Memory B cell (primary cell): ENCODE measurements at regions not wholly inside any gene's neighbourhood (a gene's known extent, or its start where the extent isn't known, plus 50 kb on each side); places are given as distances from the start of the nearest gene placed in this dataset.

Experiments used
- ATAC-seq: fragments of 150-1000 bp; cut with Tn5 transposase; 2 replicates; pipeline ENCODE4 v1.10.0; 2021; ENCODE audit warnings: low read depth, mild to moderate bottlenecking, moderate library complexity
- DNase-seq, 2 donors: peaks; one replicate each; pipeline ENCODE4 v3.0.0; 2022; ENCODE audit warnings: low spot score in 2 of 2
- H3K27ac Mint-ChIP-seq: one replicate; pipeline ENCODE4 v1.8.0; 2022; ENCODE audit warnings: mild to moderate bottlenecking, moderate library complexity, mixed read lengths
- H3K27me3 Mint-ChIP-seq: one replicate; pipeline ENCODE4 v1.8.0; 2022; ENCODE audit warnings: mixed read lengths
- H3K36me3 Mint-ChIP-seq: one replicate; pipeline ENCODE4 v1.8.0; 2022; ENCODE audit warnings: mild to moderate bottlenecking, mixed read lengths
- H3K4me1 Mint-ChIP-seq: one replicate; pipeline ENCODE4 v1.8.0; 2022; ENCODE audit warnings: mixed read lengths
- H3K4me3 Mint-ChIP-seq: one replicate; pipeline ENCODE4 v1.8.0; 2022; ENCODE audit warnings: mild to moderate bottlenecking, moderate library complexity, mixed read lengths
- H3K9me3 Mint-ChIP-seq: one replicate; pipeline ENCODE4 v1.8.0; 2022; ENCODE audit warnings: mixed read lengths

DNA sequence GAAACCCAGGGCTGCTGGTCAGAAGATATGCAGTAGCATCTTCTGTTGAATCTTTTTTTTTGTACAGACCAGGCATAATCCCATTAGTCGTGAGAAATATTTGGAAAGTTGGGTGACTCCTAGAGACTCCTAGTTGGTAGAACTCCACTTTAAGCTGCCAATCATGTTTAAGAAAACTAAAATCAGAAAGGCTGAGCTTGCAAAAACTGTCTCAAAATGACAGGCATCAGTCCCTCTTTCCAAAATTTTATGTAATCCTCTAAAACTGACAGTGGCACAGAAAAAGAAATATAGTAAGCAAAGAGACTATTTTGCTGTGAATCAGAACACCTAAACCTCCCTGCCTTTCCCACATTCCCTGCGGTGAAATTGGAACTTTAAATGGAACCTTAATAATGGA lies 568.5 kb downstream of the CCSER2 start:
- no peak for DNase-seq
- Mint-ChIP-seq H3K4me3 (no peak overlapping the region), H3K36me3 (no peaks in the 10 kb centered on the region), H3K4me1 (no peaks in the 10 kb centered on the region), H3K9me3 (peaks cover 1% of the 10 kb centered on the region), H3K27ac (no peak overlapping the region), H3K27me3 (peaks cover 2% of the 10 kb centered on the region)
- no peak for ATAC-seq

DNA sequence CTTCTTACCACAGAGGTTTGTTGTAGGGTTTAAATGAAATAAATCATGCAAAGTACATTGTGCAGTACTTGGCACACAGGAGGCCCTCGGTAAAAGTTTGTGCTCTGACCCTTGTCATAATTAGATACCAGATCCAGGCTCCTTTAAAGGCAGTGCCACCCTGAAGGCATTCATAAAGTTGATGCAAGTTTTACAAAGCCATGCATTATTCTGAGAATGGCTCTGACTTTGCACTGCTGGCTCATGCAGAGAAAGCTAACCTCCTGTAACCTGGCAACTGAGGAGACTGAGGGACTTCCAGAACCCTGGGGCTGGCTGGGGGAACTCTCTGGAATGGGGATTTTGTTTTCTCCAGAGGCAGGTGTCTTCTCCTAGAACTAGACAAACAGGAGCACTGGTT lies 570.9 kb downstream of the CCSER2 start:
- Mint-ChIP-seq H3K27me3 (peaks cover 2% of the 10 kb centered on the region), H3K4me1 (no peaks in the 10 kb centered on the region), H3K4me3 (no peak overlapping the region), H3K9me3 (no peaks in the 10 kb centered on the region), H3K27ac (no peak overlapping the region), H3K36me3 (no peaks in the 10 kb centered on the region)
- no peak for ATAC-seq
- DNase-seq: no peak

- ATAC-seq: no peak
- Mint-ChIP-seq H3K4me1 (no peaks in the 10 kb centered on the region), H3K4me3 (no peak overlapping the region), H3K9me3 (no peaks in the 10 kb centered on the region), H3K27me3 (peaks cover 2% of the 10 kb centered on the region), H3K27ac (no peak overlapping the region), H3K36me3 (no peaks in the 10 kb centered on the region)
- DNase-seq: no peak
These were observed 571.8 kb downstream of the CCSER2 start for GRCh38 chr10:84900141-84900540.

DNA sequence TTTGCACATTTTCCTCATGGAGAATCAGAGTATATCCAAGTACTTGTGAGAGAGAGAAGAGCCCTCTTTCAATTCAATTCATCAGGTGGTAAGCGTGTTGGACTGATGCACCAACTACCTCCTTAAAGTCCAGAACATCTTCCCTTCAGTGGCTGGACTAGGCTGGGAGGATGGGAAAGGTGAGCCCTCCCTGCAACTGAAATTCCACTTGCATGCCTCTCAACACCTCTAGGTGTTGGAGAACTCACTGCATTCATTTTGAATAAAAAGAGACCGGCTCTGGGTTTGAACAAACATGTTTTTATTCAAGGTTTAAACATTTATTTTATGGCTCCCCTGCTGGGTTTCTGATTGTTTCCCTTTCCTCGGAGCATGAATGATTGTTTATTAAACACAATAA lies 573.5 kb downstream of the CCSER2 start:
- ATAC-seq: no peak
- H3K9me3 Mint-ChIP-seq: no peaks in the 10 kb centered on the region
- no peaks in the 10 kb centered on the region for H3K4me1 Mint-ChIP-seq

DNA sequence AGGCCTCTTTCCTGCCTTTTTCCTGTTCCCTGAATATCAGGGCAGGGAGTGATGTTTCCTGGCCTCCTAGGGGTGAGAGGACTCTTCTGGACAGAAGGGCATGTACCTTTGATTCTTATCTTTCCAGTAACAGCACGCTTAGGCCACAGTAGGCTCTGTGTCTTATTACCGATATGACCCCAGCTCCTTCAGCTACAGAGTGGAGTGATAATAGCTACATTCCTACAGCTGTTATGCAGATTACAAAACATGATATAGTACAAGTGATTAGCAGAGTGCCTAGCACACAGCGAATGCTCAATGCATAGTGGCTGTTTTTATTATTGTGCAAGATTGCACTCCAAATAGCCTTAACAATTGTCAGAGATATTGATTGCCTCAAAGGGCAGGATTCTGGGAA lies 574.2 kb downstream of the CCSER2 start:
- H3K4me3 Mint-ChIP-seq: no peak overlapping the region
- ATAC-seq: no peak
- no peak for DNase-seq
- no peaks in the 10 kb centered on the region for H3K36me3 Mint-ChIP-seq
- no peaks in the 10 kb centered on the region for H3K4me1 Mint-ChIP-seq
- H3K27ac Mint-ChIP-seq: no peak overlapping the region
- peaks cover 3% of the 10 kb centered on the region for H3K27me3 Mint-ChIP-seq
- no peaks in the 10 kb centered on the region for H3K9me3 Mint-ChIP-seq

More for the DNA sequence above, 573.5 kb downstream of the CCSER2 start:
- H3K36me3 Mint-ChIP-seq: no peaks in the 10 kb centered on the region
- H3K27ac Mint-ChIP-seq: no peak overlapping the region
- H3K4me3 Mint-ChIP-seq: no peak overlapping the region
- DNase-seq: no peak
- peaks cover 3% of the 10 kb centered on the region for H3K27me3 Mint-ChIP-seq

DNA sequence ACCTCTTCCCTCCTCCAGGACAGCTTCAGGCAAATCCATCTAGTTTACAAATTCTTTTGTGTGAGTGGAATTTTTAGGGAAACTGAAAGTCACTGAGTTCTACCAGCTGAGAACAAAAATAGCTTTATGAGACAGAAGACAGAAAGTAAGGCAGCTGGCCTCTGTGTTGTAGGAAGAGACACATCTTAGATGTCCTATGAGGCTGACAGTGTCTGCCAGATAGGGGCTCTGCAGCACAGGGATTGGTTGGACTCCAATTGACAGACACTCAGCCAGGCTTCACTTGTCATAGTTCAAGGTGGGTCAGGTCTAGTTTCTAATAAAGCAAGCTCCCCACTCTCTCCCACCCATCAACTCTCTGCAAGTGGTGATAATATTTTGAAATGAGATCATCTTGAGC lies 574.9 kb downstream of the CCSER2 start:
- DNase-seq (no peak), ATAC-seq (no peak)
- Mint-ChIP-seq H3K27ac (no peak overlapping the region), H3K27me3 (peaks cover 2% of the 10 kb centered on the region), H3K9me3 (no peaks in the 10 kb centered on the region), H3K4me1 (no peaks in the 10 kb centered on the region), H3K36me3 (no peaks in the 10 kb centered on the region), H3K4me3 (no peak overlapping the region)

GRCh38 chr10:84907461-84908009 lies 579.1 kb downstream of the CCSER2 start:
- Mint-ChIP-seq H3K4me3 (no peak overlapping the region), H3K9me3 (no peaks in the 10 kb centered on the region), H3K4me1 (no peaks in the 10 kb centered on the region), H3K27me3 (peaks cover 2% of the 10 kb centered on the region), H3K36me3 (no peaks in the 10 kb centered on the region), H3K27ac (no peak overlapping the region)
- DNase-seq (no peak), ATAC-seq (no peak)

- no peaks in the 10 kb centered on the region for H3K4me1 Mint-ChIP-seq
- H3K27me3 Mint-ChIP-seq: peaks cover 2% of the 10 kb centered on the region
- H3K9me3 Mint-ChIP-seq: no peaks in the 10 kb centered on the region
- H3K4me3 Mint-ChIP-seq: no peak overlapping the region
- H3K36me3 Mint-ChIP-seq: no peaks in the 10 kb centered on the region
- H3K27ac Mint-ChIP-seq: no peak overlapping the region
- ATAC-seq (no peak), DNase-seq (no peak)
These were observed 580.1 kb downstream of the CCSER2 start for GRCh38 chr10:84908491-84908890.

DNA sequence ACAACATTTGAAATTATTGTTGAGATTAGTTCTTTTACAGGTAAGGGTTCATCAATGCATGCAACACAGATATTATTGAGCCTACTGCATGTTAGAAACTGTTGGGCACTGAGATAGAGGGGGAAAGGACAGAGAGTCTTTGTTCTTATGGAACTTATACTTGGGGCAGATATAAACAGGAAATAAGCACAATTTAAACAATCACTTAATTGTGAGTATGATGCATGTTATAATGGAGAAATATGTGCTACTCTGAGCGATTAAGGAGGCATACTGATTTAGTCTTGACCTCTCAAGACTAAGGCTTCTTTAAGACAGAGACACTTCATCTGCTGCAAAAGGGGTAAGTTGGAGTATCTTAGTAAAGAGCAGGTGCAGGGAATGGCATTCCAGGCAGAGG lies 593.3 kb downstream of the CCSER2 start:
- ATAC-seq (no peak), DNase-seq (no peak)
- H3K36me3 Mint-ChIP-seq: no peaks in the 10 kb centered on the region
- H3K27ac Mint-ChIP-seq: no peak overlapping the region
- H3K27me3 Mint-ChIP-seq: peaks cover 1% of the 10 kb centered on the region
- no peak overlapping the region for H3K4me3 Mint-ChIP-seq
- H3K9me3 Mint-ChIP-seq: peaks cover 5% of the 10 kb centered on the region
- no peaks in the 10 kb centered on the region for H3K4me1 Mint-ChIP-seq

- no peak overlapping the region for H3K27ac Mint-ChIP-seq
- no peaks in the 10 kb centered on the region for H3K27me3 Mint-ChIP-seq
- no peaks in the 10 kb centered on the region for H3K36me3 Mint-ChIP-seq
- H3K4me1 Mint-ChIP-seq: no peaks in the 10 kb centered on the region
- peaks cover 2% of the 10 kb centered on the region for H3K9me3 Mint-ChIP-seq
- H3K4me3 Mint-ChIP-seq: no peak overlapping the region
- no peak for DNase-seq
- no peak for ATAC-seq
These were observed 595.7 kb downstream of the CCSER2 start for GRCh38 chr10:84924131-84924530.

DNA sequence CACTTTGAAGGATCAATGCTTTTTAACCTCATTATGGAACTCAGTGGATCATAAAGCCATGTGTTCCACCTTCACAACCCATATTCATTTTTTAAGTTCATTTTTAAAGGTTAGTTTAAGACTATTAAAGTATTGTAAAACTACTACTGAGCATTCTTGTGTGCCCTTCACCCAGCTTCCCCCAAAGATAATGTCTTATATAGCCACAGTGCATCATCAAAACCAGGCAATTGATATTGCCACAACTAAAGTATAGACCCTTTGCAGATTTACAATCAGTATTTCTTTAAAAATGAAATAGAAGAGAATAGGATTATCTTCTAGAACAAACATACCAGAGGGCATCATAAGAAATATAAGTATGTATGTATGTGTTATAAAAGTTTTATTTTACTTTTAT lies 597.1 kb downstream of the CCSER2 start:
- no peaks in the 10 kb centered on the region for H3K4me1 Mint-ChIP-seq

GRCh38 chr10:84933402-84933801 lies 605.0 kb downstream of the CCSER2 start:
- H3K4me1 Mint-ChIP-seq: no peaks in the 10 kb centered on the region
- H3K9me3 Mint-ChIP-seq: peaks cover 4% of the 10 kb centered on the region
- no peak for ATAC-seq
- H3K36me3 Mint-ChIP-seq: no peaks in the 10 kb centered on the region
- no peak for DNase-seq
- no peaks in the 10 kb centered on the region for H3K27me3 Mint-ChIP-seq
- no peak overlapping the region for H3K4me3 Mint-ChIP-seq
- no peak overlapping the region for H3K27ac Mint-ChIP-seq

More for the DNA sequence above, 597.1 kb downstream of the CCSER2 start:
- no peak overlapping the region for H3K27ac Mint-ChIP-seq
- ATAC-seq (no peak), DNase-seq (no peak)
- H3K9me3 Mint-ChIP-seq: peaks cover 2% of the 10 kb centered on the region
- no peaks in the 10 kb centered on the region for H3K27me3 Mint-ChIP-seq
- H3K4me3 Mint-ChIP-seq: no peak overlapping the region
- no peaks in the 10 kb centered on the region for H3K36me3 Mint-ChIP-seq

- DNase-seq (no peak), ATAC-seq (no peak)
- Mint-ChIP-seq H3K4me3 (no peak overlapping the region), H3K4me1 (no peaks in the 10 kb centered on the region), H3K36me3 (no peaks in the 10 kb centered on the region), H3K27me3 (no peaks in the 10 kb centered on the region), H3K27ac (no peak overlapping the region), H3K9me3 (peaks cover 4% of the 10 kb centered on the region)
These were observed 607.4 kb downstream of the CCSER2 start for GRCh38 chr10:84935772-84936171.

DNA sequence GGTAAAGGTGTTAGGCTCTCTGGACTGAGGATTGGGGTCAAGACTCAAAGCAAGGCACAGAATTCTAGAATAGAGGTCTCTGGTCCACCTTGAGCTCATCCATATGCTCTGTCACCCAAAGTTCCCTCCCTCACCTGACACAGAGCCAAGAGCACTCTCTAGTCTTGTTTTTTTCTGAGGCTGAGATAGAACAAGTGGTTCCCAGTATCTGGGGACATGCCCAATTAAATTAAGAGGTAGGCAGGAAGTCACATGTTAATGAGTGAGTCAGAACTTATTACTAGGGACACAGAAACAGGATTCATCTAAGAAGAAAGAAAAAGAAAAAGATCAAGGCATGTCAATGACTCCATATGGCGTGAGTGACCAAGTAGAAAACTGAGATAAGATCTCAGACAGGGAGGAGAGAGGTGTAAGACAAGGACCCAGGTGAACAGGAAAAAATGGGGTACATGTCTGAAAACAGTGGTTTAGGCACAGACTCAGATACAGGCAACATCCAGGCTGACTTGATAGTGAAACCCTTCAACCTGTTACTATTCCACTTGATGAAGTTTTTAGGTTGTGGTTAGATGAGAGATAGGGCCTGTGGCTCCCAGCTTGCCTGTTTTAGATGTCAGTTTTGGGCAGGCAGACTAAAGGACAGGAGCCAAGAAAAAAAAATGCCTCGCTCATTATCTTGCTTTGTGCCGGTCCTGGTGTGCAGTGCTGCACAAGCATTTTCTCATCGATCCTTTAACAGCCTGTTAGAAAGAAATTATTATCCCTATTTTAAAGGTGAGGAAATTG lies 609.9 kb downstream of the CCSER2 start:
- Mint-ChIP-seq H3K27ac (no peak overlapping the region), H3K36me3 (no peaks in the 10 kb centered on the region), H3K4me3 (no peak overlapping the region), H3K27me3 (no peaks in the 10 kb centered on the region), H3K9me3 (peaks cover 1% of the 10 kb centered on the region), H3K4me1 (no peaks in the 10 kb centered on the region)
- DNase-seq (no peak), ATAC-seq (no peak)

DNA sequence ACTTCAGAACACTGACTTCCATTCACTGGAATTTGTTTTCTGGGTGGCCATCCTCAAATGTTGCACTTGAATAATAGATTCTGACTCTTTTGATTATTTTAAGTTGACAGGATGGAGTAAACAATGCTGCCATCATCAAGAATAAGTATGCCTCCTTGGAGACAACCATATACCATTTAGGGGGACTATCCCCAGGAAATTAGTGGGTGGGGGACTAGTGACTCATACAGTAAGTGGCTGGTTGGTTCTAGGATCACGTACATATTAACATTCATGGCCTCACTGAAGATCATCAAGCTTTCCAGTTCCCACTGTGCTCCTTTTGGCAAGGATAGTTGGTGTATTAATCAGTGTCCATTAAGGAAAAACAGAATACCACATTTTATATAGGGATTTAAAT lies 615.2 kb downstream of the CCSER2 start:
- Mint-ChIP-seq H3K4me1 (no peaks in the 10 kb centered on the region), H3K4me3 (no peak overlapping the region), H3K9me3 (peaks cover 2% of the 10 kb centered on the region), H3K36me3 (no peaks in the 10 kb centered on the region), H3K27me3 (no peaks in the 10 kb centered on the region), H3K27ac (no peak overlapping the region)
- DNase-seq (no peak), ATAC-seq (no peak)
